ENCODE measurements at regions not wholly inside any gene's neighbourhood (a gene's known extent, or its start where the extent isn't known, plus 50 kb on each side); places are given as distances from the start of the nearest gene placed in this dataset.

- no peaks in the 10 kb centered on the region for H4K20me1 ChIP-seq (ENCODE audit: insufficient read depth, low read length)
- no peaks in the 10 kb centered on the region for H3K9me1 ChIP-seq (ENCODE audit: insufficient read depth, low read length)
- no peaks in the 10 kb centered on the region for H3K79me1 ChIP-seq (ENCODE audit: low read depth in 1 of 2, low read length in 2 of 2)
- H3K9me3 ChIP-seq (ENCODE audit: control insufficient read depth, insufficient read depth, low read length) = no peaks in the 10 kb centered on the region
- no peak overlapping the region for H3K18ac ChIP-seq (ENCODE audit: low read depth, low read length)
- no peak overlapping the region for H3K4me3 ChIP-seq (ENCODE audit: insufficient read depth, low read depth, low read length)
- no TSS peak for BruUV-seq (replicated peaks)
- no peak overlapping the region for H2BK20ac ChIP-seq (ENCODE audit: low read depth, low read length)
- H4K5ac ChIP-seq (ENCODE audit: low read depth, low read length) = no peak overlapping the region
- no peak overlapping the region for H3K23ac ChIP-seq (ENCODE audit: low read depth, low read length)
- no peak overlapping the region for H3K27ac ChIP-seq (ENCODE audit: insufficient read depth, low read length)
- H3K27me3 ChIP-seq (ENCODE audit: control insufficient read depth, insufficient read depth, low read length) = no peaks in the 10 kb centered on the region
- H2BK15ac ChIP-seq (ENCODE audit: low read depth, low read length) = no peak overlapping the region
- no peak overlapping the region for H3K4ac ChIP-seq (ENCODE audit: low read depth, low read length)
- WGBS, 2 experiments (ENCODE audit: extremely low coverage in 2 of 2, insufficient read length in 1 of 2) = no CpG with 5 or more reads among the region's 1 CpG
- CTCF ChIA-PET = no interaction called here
- TF ChIP-seq MAFK (IDR thresholded peaks at IDR 0.05; ENCODE audit: low read depth, low read length) = no peak
- no peak for TF ChIP-seq CHD1 (IDR thresholded peaks at IDR 0.05; ENCODE audit: low read depth, low read length)
- TF ChIP-seq CTCF (conservative IDR thresholded peaks at IDR 0.05; ENCODE audit: low read depth, low read length) = no peak
- no peak for TF ChIP-seq MXI1 (IDR thresholded peaks at IDR 0.05; ENCODE audit: borderline replicate concordance, low read depth, low read length)
- TF ChIP-seq FOS (IDR thresholded peaks at IDR 0.05; ENCODE audit: low read depth, low read length) = no peak
- no peak for TF ChIP-seq BHLHE40 (IDR thresholded peaks at IDR 0.05; ENCODE audit: low read depth, low read length)
- TF ChIP-seq RFX5 (IDR thresholded peaks at IDR 0.05; ENCODE audit: low read depth, low read length) = no peak
- no peak for TF ChIP-seq POLR2A (IDR thresholded peaks at IDR 0.05; ENCODE audit: low read depth, low read length)
- TF ChIP-seq RAD21 (IDR thresholded peaks at IDR 0.05; ENCODE audit: low read length) = no peak
- H4K8ac ChIP-seq (ENCODE audit: low read depth in 2 of 2, low read length in 2 of 2) = no peak overlapping the region
- H2AFZ ChIP-seq (replicated peaks; ENCODE audit: low read length, poor library complexity) = no peak overlapping the region
- intact Hi-C loops (cut with micrococcal nuclease) (no loop called here), dilution Hi-C loops (cut with HindIII; ENCODE audit: low sequenced_read_pairs, unreplicated experiment) (no loop called here), in situ Hi-C loops (cut with MboI; ENCODE audit: low sequenced_read_pairs) (no loop called here)
- POLR2A ChIA-PET (ENCODE audit: unreplicated experiment) = no interaction called here
- ATAC-seq (ENCODE audit: low read depth) = no peak
- H3K14ac ChIP-seq (replicated peaks; ENCODE audit: low read depth, low read length) = no peak overlapping the region
- no peak overlapping the region for H2AK9ac ChIP-seq (replicated peaks; ENCODE audit: low read depth, low read length, poor library complexity)
- DNase-seq = no peak
- H4K91ac ChIP-seq (ENCODE audit: insufficient read depth, low read depth, low read length) = no peak overlapping the region
- no peaks in the 10 kb centered on the region for H3K4me1 ChIP-seq (ENCODE audit: control insufficient read depth, insufficient read depth, low read length)
- H2AK5ac ChIP-seq (ENCODE audit: low read depth, low read length) = no peak overlapping the region
- H3K4me2 ChIP-seq (ENCODE audit: low read depth, low read length) = no peak overlapping the region
- no peak overlapping the region for H2BK120ac ChIP-seq (ENCODE audit: low read depth, low read length)
- H2BK5ac ChIP-seq (ENCODE audit: low read depth, low read length, poor library complexity, severe bottlenecking) = no peak overlapping the region
- no peaks in the 10 kb centered on the region for H3K36me3 ChIP-seq (ENCODE audit: control insufficient read depth, insufficient read depth, low read length)
- H3K9ac ChIP-seq (ENCODE audit: low read depth, low read length) = no peak overlapping the region
- H3K56ac ChIP-seq (ENCODE audit: extremely low read depth, insufficient read depth, low read length) = no peak overlapping the region
Observed at GRCh38 chr5:104266161-104266560, 703.6 kb upstream of the NUDT12 start.

Measured in IMR-90 (cell line).